GM19372 (cell line): ENCODE measurements at regions not wholly inside any gene's neighbourhood (a gene's known extent, or its start where the extent isn't known, plus 50 kb on each side); places are given as distances from the start of the nearest gene placed in this dataset.
"Not testable (repeated sequence)": the region's sequence is repeated elsewhere in the genome, so short reads cannot be mapped to it uniquely, and the experiment has no call there.

Experiments
- ATAC-seq: cut with Tn5 transposase; IDR thresholded peaks from one replicate; pipeline ENCODE4 v1.9.1; 2021; ENCODE audit warnings: mild to moderate bottlenecking, low read depth, moderate library complexity; ENCODE audit not compliant: unreplicated experiment

DNA sequence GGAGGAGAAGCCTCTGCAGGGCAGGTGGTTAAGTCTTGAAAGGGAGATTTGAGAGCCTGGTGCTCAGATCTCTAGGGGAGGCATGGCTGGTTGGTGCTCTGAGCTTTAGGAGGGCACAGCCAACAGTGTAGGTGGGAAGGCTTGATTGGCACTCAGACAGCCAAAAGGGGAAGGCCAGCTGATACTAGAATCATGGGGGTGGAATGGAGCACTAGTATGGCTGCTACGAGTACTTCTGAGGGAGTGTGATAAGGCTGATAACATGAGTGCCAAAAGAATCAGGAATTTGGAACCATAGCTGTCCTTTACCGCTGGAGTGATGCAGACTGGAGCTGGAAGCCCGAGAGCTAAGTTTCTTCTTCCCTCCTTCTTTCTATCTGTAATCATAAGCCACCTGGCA, 184.6 kb upstream of the TBC1D5 start:
- ATAC-seq, result no peak

DNA sequence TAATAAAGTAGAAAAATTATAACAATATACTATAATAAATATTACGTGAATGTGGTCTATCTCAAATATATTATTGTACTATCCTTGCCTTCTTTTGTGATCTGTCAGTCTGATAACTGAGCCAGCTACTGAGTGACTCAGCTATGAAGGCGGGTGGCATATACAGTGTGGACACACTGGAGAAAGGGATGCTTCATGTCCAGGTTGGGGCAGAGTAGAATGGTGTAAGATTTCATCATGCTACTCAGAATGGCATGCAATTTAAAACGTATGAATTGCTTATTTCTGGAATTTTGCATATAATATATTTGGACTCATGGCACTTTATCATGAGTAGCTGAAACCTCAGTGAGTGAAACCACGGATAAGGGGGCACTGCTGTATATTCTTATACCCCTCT, 172.9 kb upstream of the TBC1D5 start:
- no peak for ATAC-seq

DNA sequence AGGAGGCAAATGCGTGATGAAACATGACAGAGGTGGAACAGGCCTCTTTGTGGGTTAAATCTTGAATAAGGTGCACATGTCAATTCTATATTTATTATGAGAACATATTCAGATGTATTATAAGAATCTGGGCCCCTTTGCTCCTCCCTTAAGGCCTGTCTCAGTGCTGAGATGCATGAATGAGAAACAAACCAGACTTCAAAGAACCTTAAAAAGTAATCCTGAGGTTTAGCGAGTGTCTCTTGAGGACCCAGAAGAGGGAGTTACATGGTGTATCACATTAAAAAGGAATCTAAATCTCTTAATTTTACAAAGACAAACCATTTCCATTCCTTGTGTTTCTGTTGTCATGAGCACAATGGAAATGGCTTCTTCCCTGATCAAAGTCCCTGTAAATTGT, 170.9 kb upstream of the TBC1D5 start:
- no peak for ATAC-seq

DNA sequence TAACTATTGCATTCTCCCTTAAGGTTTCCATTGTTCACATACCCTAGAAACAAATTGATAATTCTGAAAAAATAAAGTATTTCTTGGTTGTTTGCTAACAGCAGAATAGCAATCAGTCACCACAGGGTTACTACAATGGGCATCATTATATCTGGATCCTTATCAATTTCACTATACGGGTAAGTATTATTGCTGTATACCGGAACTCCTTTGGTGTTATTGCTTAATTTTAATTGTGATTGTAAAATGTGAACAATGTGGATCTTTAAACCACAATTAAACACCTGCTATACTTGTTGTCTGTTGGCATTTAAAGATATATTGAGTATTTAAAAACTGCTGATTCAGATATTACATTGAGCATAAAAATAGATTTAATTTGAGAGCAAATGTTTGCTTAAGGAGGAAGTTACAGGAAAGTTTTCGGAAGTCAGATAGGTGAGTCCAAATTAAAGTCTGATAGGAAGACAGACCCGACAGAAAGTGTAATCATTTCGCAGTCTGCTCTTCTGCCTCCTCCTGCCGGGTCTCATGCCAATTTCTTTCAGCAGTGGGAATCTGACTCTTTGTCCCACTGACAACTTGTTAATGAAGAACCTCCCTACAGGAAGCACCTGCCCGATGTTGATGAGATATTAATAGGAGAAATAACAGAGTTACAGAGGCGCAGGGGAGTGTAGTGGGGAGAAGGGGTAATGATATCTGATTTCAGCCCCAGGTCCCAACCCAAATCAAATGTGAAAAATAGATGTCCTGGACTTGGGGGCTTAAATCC, 169.7 kb upstream of the TBC1D5 start:
- no peak for ATAC-seq

DNA sequence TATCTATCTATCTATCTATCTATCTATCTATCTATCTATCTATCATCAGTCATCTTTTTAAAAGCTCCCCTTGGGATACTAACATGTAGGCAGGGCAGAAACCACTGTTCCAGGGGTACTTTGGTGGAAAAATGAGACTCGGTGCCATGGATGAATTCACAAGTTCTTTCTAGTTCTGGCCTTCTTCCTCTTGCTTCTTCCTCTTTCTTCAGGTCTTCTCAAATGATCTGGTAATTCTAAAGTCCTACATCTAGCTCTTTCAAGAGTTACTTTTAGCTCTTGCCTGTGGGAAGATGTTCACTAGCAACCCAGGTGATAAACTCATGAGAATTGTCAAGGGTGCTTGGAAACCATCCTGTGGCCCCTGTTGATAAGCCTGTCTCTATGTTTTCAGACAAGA, 168.5 kb upstream of the TBC1D5 start:
- no peak for ATAC-seq

DNA sequence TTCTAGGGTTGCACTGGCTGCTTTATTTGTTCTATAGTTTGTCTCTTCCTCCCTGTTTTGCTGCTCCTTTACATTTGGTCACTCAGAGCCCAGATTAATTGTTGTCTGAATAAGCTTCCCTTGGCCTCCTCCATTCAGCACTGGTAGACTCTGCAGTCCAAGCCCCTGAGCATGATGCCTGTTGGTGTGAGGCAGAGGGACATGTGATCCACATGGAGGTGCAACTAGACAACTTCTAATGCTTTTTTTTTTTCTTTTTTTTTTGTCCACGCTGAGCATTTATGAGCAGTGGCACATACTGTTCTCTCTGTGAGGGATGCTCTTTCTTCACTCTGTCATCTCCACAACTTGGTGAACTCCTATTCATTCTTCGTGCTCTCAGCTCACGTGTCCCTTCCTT, 167.3 kb upstream of the TBC1D5 start:
- no peak for ATAC-seq

DNA sequence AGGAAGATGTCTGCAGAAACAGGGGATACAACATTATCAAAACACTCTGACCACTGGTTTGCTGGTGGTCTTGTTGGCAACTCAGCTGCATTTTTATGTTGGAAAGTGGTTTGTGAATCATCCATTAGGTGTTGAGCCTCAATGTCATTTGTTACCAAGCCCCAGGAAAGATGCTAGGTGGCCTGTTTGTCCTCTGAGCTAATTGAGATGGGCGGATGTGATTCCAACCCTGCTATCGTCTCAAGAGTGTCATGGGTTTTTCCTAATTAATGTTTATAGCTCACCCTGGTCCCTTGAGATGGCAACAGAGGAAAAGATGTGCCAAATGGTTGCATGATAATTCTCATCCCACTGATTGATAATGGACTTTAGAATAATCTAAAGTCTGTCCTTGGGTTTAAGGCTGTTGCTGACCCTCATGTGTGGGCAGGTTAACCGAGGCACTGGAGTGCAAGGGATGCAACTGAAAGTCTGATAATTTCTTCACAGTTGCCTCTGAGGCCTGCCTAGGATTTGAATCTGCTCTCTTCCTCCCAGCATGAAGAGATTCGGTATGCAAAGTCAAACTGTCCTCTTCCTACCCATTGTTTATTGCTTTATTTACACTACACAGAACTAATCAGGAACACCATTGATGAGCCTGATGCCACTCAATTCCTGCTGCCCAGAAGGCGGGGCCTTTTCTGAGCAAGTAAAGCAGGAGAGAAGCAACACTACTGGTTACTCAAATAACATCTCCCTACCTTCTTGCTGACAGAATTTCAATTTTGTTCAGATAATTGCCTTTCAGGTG, 166.2 kb upstream of the TBC1D5 start:
- ATAC-seq, result no peak

DNA sequence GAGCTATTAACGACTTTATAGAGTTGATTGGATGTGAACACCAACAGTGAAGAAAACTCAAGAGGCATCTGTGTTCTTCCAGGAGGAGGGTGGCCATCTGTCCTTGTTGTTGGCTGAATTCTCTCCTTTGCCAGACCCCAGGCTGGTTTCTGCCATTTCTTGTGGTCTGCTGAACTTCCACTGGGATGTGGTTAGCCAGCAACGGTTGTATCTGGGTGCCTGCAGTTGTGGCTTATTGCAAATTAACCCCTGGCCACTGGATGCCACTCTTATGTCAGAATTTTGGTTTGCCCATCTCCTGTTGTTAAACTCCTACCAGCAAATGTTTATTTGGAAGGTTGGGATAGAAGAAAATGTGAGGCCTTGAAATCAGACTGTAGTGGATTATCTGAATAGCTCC, 163.6 kb upstream of the TBC1D5 start:
- no peak for ATAC-seq

DNA sequence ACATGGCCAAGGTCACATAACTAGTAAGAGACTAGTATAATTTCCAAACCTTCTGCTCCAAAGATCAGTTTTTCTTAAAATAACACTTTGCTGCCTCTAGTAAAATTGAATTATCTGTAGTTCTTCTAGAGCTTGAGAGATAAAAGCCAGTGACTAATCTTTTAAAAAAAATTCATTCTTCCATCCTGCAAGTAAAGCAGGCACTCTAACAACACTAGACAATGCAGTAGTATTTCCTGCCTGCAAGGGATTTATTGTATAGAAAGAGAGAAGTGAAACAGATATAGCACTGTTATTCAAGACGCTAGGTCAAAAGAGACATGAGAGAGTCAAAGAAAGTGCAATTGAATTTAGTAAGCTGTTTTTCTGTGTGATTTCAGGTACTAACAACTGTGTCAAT, 159.5 kb upstream of the TBC1D5 start:
- peak; percentile 82 for ATAC-seq

DNA sequence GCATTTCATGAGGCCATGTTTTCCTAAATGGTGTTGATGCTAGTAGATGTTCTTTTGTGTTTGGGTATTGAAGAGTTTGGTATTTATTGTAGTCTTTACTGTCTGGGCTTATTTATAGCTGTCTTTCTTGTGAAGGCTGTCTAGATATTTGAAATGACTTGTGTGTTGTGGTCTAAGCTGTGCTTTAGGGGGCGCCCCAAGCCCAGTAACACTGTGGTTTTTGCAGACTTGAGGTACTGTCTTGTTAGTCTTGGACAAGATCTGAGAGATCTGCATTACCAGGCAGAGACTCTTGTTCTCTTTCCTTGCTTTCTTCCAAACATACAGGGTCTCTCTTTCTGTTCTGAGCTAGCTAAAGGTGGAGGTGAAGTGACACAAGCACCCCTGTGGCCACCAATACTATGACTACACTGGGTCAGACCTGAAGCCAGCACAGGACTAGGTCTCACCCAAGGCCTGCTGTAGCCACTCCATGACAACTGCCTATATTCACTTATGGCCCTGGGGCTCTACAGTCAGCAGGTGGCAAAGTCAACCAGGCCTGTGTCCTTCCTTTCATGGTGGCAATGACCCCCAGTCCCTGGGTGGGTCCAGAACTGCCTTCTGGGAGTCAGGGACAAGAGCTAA, 152.1 kb upstream of the TBC1D5 start:
- peak; percentile 86 for ATAC-seq

DNA sequence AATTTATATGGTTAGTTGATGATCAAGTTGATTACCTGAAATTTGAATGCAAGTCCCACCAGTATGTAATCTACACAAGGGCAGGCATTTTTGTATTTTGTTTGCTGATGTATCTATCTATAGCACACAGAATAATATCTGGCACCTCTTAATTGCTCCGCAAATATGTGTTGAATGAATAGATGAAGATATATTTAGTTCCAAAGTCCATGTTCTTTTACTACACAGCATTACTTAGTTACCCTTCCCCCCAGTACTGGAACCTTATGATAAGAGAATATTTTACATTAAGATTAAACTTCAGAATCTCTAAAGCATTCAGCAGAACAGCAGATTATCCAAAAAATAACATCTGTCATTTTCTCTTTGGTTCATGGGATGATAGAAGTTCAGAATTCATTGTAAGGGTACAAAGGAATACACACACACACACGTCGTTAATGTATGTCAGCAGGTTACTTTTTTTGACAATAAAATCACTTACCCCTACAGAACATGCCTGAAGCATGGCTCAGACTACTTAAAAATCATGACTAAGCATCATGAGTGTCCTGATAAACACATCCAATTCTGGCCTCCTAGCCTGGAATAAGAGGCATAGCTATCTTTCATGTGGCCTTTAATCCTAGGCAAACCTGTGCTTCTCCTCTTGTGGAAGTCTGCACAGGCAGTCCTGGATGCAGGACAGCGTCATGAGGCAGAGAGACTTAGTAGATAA, 148.9 kb upstream of the TBC1D5 start:
- ATAC-seq, result no peak

DNA sequence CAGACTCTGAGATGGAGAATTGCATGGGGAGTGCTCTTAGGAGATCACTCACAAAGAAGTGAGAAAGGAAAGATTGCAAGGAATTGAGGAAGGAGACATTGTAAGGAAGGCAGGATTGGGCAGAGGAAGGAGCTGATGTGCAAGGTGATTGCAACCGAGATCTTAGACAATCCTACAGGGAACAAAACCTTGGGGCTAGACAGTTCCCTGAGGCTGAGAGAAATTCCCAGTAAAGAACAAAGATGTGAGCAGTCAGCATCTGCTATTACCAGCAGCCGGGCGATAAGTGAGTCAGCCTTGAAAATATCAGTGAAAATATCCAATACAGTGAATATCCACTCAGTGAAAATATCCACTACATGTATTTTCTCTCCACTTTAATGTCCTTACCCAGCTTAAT, 143.6 kb upstream of the TBC1D5 start:
- ATAC-seq, result no peak

DNA sequence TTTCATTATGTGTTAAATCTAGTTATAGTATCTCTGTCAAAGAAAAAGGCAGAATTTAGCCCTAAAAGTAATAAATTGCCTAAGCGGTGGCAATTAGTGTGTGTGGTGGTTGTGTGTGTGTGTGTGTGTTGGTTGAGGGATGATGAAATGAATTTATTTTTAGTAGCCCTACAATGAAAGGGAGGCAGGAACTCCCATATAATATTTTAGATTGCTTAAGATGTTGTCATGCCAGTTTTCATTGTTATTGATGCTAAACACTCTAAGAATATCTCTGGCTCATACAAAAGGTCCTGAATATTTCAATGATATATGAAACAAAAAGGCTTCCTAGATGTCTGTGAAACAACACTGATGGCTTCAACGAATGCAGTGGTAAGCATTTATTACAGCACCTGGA, 140.6 kb upstream of the TBC1D5 start:
- ATAC-seq, result no peak

DNA sequence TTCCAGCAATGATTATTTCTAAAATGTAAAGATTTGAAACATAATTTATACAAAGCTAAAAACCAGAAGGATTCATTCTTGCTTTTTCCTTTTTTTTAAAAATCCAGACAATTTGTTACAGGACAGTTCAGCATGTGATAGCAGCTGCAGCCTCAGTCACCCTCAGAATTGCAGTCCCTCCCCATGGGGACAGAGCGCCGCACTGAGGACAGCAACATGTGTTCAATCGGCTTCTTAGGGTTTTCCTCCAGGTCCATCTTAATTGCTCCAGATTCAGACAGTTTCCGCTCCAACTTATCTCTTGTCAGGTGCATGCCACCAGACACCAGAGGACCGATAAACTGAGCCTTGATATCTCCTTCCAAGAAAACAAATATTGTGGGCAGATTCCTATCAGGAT, 134.9 kb upstream of the TBC1D5 start:
- no peak for ATAC-seq

DNA sequence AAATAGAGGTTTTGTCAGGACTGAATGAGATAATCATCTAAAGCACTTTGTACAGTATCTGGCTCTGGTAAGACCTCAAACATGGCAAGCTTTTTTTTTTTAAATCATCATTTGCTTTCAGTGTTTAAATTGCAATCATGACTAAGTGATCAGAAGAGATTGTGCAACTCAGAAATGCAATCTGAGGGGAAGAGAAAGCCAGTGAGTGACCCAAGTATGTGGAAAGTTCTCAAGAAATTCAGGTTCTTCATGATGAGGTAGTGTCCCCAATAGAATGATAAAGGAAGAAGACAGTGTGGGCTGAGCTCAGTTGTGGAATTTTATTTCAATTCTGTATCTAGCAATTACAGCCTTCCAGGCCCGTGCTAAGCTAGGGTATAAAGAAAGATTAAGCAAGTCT, 132.2 kb upstream of the TBC1D5 start:
- no peak for ATAC-seq

DNA sequence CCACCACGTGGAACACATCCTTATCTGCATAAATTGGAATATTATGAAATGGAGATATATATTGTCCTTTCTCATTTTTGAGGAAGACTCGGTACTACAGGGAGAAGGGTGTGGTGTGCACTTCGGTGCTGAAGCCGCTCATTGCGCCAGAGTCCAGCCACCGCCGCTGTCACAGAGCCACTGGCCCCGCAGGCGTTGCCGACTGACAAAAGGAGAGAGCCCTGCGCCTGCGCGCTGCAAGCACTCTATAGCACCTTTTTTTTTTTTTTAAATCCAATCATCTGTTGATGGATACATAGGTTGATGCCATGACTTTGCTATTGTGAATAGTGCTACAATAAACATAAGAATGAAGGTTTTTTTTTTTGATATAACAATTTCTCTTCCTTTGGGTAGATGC, 130.0 kb upstream of the TBC1D5 start:
- no peak for ATAC-seq

DNA sequence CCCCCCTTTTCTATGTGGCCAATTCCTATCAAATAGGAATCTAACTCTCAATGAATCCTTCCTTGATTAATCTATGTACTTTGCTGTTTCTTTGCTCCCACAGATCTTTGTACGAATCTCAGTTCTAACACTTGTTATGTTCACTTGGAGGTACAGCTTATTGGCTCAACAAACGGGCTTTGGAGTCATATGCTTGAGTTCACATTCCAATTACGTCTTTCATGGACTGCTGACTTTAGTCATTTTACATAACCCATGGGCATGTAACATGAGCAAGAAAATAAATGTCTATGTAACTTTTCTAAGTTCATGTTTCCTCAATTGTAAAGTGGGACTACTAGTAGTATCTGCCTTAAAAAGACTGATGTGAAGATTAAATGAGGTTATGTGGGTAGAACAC, 123.2 kb upstream of the TBC1D5 start:
- no peak for ATAC-seq

DNA sequence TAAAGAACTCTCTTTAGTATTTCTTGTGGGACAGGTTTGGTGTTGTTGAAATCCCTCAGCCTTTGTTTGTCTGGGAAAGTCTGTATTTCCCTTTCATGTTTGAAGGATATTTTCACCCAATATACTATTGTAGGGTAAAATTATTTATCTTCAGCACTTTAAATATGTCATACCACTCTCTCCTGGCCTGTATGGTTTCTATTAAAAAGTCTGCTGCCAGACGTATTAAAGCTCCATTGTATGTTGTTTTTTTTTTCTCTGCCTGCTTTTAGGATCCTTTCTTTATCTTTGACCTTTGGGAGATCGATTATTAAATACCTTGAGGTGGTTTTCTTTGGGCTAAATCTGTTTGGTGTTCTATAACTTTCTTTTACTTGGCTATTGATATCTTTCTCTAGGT, 119.0 kb upstream of the TBC1D5 start:
- no peak for ATAC-seq

DNA sequence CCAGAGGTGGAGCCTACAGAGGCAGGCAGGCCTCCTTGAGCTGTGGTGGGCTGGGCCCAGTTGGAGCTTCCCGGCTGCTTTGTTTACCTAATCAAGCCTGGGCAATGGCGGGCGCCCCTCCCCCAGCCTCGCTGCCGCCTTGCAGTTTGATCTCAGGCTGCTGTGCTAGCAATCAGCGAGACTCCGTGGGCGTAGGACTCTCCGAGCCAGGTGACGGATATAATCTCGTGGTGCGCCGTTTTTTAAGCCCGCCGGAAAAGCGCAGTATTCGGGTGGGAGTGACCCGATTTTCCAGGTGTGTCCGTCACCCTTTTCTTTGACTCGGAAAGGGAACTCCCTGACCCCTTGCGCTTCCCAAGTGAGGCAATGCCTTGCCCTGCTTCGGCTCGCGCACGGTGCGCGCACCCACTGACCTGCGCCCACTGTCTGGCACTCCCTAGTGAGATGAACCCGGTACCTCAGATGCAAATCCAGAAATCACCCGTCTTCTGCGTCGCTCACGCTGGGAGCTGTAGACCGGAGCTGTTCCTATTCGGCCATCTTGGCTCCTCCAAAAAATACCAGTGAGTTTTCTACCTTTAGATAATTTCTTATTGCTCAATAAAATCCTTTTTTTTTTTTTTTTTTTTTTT, 118.5 kb upstream of the TBC1D5 start:
- not testable (repeated sequence) for ATAC-seq

DNA sequence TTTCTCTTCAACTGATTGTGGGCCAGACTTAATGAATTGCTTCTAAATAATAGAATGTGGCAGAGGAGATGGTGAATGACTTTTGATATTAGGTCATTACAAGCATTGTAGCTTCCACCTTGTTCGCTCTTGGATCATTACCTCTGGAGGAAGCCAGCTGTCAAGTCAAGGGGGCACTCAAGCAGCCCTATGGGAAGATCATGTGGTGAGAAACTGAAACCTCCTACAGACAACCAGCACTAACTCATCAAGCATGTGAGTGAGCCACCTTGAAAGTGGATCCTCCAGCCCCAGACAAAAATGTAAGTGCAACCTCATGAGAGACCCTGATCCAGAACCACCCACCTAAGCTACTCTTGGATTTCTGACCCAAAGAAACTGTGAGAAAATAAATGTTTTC, 109.8 kb upstream of the TBC1D5 start:
- peak; percentile 62 for ATAC-seq

DNA sequence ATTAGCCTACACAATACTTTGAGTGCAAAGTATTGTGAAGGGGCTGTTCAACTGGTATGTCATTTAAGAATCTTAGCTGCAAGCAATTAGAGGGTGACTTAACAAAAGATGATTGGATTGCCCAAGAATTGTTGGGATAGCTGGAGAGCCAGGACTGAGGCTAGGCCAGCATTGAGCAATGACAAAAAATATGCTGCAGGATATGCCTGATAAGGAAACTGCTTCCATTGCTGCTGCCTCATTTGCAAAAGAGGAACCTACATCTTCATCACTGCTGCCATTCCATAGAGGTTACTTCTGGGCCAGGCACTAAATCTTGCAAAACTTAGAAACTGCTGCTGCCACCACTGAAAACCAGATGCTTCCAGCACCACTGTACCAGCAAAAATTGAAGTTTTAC, 108.0 kb upstream of the TBC1D5 start:
- ATAC-seq, result no peak
